GM12891 (cell line): ENCODE measurements at regions not wholly inside any gene's neighbourhood (a gene's known extent, or its start where the extent isn't known, plus 50 kb on each side); places are given as distances from the start of the nearest gene placed in this dataset.

Experiments
- PAX5 ChIP-seq: IDR thresholded peaks from 2 replicates; pipeline ENCODE4 v1.6.1; 2011; ENCODE audit warnings: low read length, moderate library complexity, mild to moderate bottlenecking; ENCODE audit not compliant: insufficient read depth, severe bottlenecking
- POLR2A ChIP-seq: IDR thresholded peaks from 2 replicates; pipeline ENCODE4 v1.6.1; 2011; ENCODE audit warnings: low read depth, low read length, control low read depth
- POLR2AphosphoS5 ChIP-seq: IDR thresholded peaks from 2 replicates; pipeline ENCODE4 v1.6.1; 2011; ENCODE audit warnings: low read depth, low read length, control low read depth
- SPI1 ChIP-seq: IDR thresholded peaks from 2 replicates; pipeline ENCODE4 v1.6.1; 2011; ENCODE audit warnings: low read depth, low read length, control low read depth
- TAF1 ChIP-seq: IDR thresholded peaks from 2 replicates; pipeline ENCODE4 v1.6.1; 2011; ENCODE audit warnings: low read depth, low read length, control low read depth

DNA sequence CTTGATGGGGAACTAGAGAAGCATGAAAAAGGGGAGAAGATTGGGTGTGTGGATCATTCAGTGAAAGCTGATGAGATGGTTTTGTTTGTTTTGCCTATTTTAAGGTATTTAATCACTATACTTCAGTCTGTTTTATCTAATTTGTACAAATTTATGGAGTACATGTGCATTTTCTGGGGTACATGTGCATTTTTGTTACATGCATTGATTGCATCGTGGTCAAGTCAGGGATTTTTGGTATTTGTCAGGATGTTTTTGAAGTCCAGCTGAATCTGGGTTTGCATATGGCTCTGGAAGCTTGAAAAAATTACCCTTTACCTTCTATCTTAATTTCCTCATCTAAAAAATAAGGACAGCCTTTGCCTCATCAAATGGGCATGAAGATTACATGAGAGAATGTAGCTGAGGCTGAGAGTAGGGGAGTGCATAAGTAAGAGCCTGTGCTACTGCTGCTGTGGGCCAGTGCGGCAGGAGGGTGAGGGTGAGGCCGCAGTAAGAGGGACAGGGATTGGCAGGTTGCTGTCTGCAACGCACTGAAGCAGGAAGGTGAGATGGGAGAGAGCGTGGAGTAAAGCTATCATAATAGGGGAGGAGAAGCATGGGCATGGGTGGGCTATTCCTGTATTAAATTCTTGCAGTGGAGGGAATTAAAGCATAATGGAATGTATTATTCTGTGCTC lies 139.8 kb downstream of the NPR3 start:
- TF ChIP-seq POLR2A = no peak
- no peak for TF ChIP-seq POLR2AphosphoS5
- TF ChIP-seq TAF1 = no peak
- no peak for TF ChIP-seq SPI1
- TF ChIP-seq PAX5 = no peak
